ENCODE measurements at regions not wholly inside any gene's neighbourhood (a gene's known extent, or its start where the extent isn't known, plus 50 kb on each side); places are given as distances from the start of the nearest gene placed in this dataset.
A peak's percentile ranks its signal among the peaks of the same experiment; 100 is the strongest.

DNA sequence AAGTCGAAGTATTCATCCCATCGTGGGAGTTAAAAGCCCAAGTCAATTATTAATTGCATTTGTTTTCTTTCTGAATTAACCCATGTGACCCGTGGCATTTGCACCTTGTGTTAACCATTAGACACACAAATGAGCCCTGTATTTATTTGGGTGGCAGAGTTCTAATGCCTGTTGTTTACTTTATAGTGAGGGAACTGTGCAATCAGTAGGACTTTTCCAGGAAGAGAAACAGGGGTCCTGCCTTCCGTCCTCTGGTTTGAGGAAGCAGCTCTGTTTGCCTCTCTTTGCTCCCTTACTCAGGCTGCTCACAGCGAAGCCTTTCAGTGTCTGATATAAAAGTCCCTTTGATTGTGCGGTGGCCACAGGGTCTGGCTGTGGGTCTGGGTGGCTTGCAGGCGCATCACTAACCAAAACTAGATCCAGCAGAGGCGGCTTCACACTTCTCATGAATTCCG lies 263.6 kb downstream of the PTTG2 start:
- H3K9ac ChIP-seq (ENCODE audit: low read length in 3 of 3), result no peak overlapping the region
- no peak for FAIRE-seq

DNA sequence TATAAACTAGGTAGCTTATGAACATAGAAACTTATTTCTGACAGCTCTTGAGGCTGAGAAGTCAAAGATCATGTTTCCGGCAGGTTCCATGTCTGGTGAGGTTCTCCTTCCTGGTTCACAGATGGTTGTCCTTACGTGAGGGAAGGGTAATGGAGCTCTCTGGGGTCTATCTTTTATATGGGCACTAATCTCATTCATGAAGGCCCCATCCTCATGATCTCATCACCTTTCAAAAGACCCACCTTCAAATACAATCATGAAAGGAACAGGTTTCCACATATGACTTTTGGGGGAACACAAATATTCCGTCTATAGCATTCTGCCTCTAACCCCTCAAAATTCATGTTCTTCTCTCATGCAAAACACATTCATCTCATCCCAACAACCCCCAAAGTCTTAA lies 264.7 kb downstream of the PTTG2 start:
- intact Hi-C loops (cut with DNase I), result no loop called here
- H3K36me3 ChIP-seq (ENCODE audit: control insufficient read depth in 2 of 3, insufficient read depth in 3 of 3, low read length in 3 of 3), result no peaks in the 10 kb centered on the region
- no peak for DNase-seq
- no peak overlapping the region for H3K27ac ChIP-seq (ENCODE audit: low read depth in 2 of 2, low read length in 2 of 2)
- no peak for FAIRE-seq
- no peak overlapping the region for H3K4me3 ChIP-seq (ENCODE audit: low read length in 3 of 3)
- H3K9ac ChIP-seq (ENCODE audit: low read length in 3 of 3), result no peak overlapping the region
- peaks cover 14 to 29% (median 16%) of the 10 kb centered on the region in 3 donors for H3K4me1 ChIP-seq (ENCODE audit: control insufficient read depth in 2 of 3, insufficient read depth in 2 of 3, low read depth in 1 of 3, low read length in 3 of 3)
- no peak for TF ChIP-seq CTCF (IDR thresholded peaks at IDR 0.05; ENCODE audit: borderline replicate concordance, extremely low read depth, insufficient read depth)
- no peaks in the 10 kb centered on the region for H3K9me3 ChIP-seq (ENCODE audit: control insufficient read depth in 2 of 3, insufficient read depth in 1 of 3, low read length in 3 of 3)
- H3K27me3 ChIP-seq (ENCODE audit: control insufficient read depth, insufficient read depth, low read length), result no peaks in the 10 kb centered on the region

More for the DNA sequence above, 263.6 kb downstream of the PTTG2 start:
- peaks cover 10 to 21% (median 14%) of the 10 kb centered on the region in 3 donors for H3K4me1 ChIP-seq (ENCODE audit: control insufficient read depth in 2 of 3, insufficient read depth in 2 of 3, low read depth in 1 of 3, low read length in 3 of 3)
- H3K27ac ChIP-seq (ENCODE audit: low read depth in 2 of 2, low read length in 2 of 2), result peak overlapping the region; percentile 33 to 45
- no peaks in the 10 kb centered on the region for H3K36me3 ChIP-seq (ENCODE audit: control insufficient read depth in 2 of 3, insufficient read depth in 3 of 3, low read length in 3 of 3)
- intact Hi-C loops (cut with DNase I), result no loop called here
- DNase-seq, result peak in 3 of 5 donors; percentile 39 to 81 (median 79)
- TF ChIP-seq CTCF (IDR thresholded peaks at IDR 0.05; ENCODE audit: borderline replicate concordance, extremely low read depth, insufficient read depth), result no peak
- H3K27me3 ChIP-seq (ENCODE audit: control insufficient read depth, insufficient read depth, low read length), result no peaks in the 10 kb centered on the region
- H3K9me3 ChIP-seq (ENCODE audit: control insufficient read depth in 2 of 3, insufficient read depth in 1 of 3, low read length in 3 of 3), result no peaks in the 10 kb centered on the region
- peak overlapping the region in 2 of 3 donors; percentile 7 to 18 for H3K4me3 ChIP-seq (ENCODE audit: low read length in 3 of 3)

- TF ChIP-seq CTCF (IDR thresholded peaks at IDR 0.05; ENCODE audit: borderline replicate concordance, extremely low read depth, insufficient read depth), result no peak
- FAIRE-seq, result no peak
- H3K4me3 ChIP-seq (ENCODE audit: low read length in 3 of 3), result no peak overlapping the region
- H3K9me3 ChIP-seq (ENCODE audit: control insufficient read depth in 2 of 3, insufficient read depth in 1 of 3, low read length in 3 of 3), result no peaks in the 10 kb centered on the region
- intact Hi-C loops (cut with DNase I), result no loop called here
- no peak overlapping the region for H3K9ac ChIP-seq (ENCODE audit: low read length in 3 of 3)
- no peak overlapping the region for H3K27ac ChIP-seq (ENCODE audit: low read depth in 2 of 2, low read length in 2 of 2)
- no peaks in the 10 kb centered on the region for H3K36me3 ChIP-seq (ENCODE audit: control insufficient read depth in 2 of 3, insufficient read depth in 3 of 3, low read length in 3 of 3)
- no peaks in the 10 kb centered on the region for H3K27me3 ChIP-seq (ENCODE audit: control insufficient read depth, insufficient read depth, low read length)
- peaks cover 19 to 30% (median 21%) of the 10 kb centered on the region in 3 donors for H3K4me1 ChIP-seq (ENCODE audit: control insufficient read depth in 2 of 3, insufficient read depth in 2 of 3, low read depth in 1 of 3, low read length in 3 of 3)
- DNase-seq, result no peak
Measured at GRCh38 chr4:38226170-38226569, 266.0 kb downstream of the PTTG2 start.

Measured in kidney (tissue), 13 donors.